Urinary bladder (tissue), 3 donors: ENCODE measurements at regions not wholly inside any gene's neighbourhood (a gene's known extent, or its start where the extent isn't known, plus 50 kb on each side); places are given as distances from the start of the nearest gene placed in this dataset.

ENCODE experiments used
- DNase-seq: peaks from one replicate; pipeline ENCODE4 v3.0.0-alpha.2; 2015; ENCODE audit errors: extremely low spot score
- H3K27ac ChIP-seq: one replicate; pipeline ENCODE4 v1.5.1; 2013; ENCODE audit warnings: low read depth, mild to moderate bottlenecking, moderate library complexity
- H3K36me3 ChIP-seq: one replicate; pipeline ENCODE4 v1.6.1; 2013; ENCODE audit warnings: mild to moderate bottlenecking, moderate library complexity; ENCODE audit not compliant: insufficient read depth
- H3K4me1 ChIP-seq: one replicate; pipeline ENCODE4 v1.6.1; 2013; ENCODE audit warnings: mild to moderate bottlenecking, moderate library complexity; ENCODE audit not compliant: insufficient read depth
- H3K4me3 ChIP-seq: one replicate; pipeline ENCODE4 v1.5.1; 2013; ENCODE audit warnings: low read depth, low read length
- WGBS: extraction: QIAGEN DNeasy Blood & Tissue Kit; methylation state at CpG from one replicate; pipeline ENCODE4 v1.1.7; 2013; 5-methylcytosine and 5-hydroxymethylcytosine counted together
- donor health status: healthy with polysubstance abuse.
- donor health status: healthy.

DNA sequence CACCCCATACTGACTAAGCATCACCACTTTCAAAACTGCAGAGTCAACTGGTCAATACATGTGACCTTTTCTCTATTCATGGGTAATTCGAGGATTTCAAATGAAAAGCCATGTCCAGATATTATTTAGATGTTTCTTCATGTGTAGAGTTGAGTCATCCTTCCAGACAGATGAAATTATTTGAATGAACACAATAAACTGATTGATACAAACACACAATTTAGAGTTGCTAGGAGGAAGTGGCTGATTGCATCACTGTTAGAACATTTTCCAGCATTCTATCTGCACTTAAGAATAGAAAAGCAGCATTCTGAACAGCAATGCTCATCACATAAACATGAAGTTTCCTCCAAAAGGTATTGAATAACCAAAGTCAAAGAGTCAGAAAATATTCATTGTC is 273.5 kb upstream of the SOX5 start:
- 91% methylated on average over 1 of the region's 1 CpG for WGBS
- H3K27ac ChIP-seq, result no peak overlapping the region
- DNase-seq, result no peak

DNA sequence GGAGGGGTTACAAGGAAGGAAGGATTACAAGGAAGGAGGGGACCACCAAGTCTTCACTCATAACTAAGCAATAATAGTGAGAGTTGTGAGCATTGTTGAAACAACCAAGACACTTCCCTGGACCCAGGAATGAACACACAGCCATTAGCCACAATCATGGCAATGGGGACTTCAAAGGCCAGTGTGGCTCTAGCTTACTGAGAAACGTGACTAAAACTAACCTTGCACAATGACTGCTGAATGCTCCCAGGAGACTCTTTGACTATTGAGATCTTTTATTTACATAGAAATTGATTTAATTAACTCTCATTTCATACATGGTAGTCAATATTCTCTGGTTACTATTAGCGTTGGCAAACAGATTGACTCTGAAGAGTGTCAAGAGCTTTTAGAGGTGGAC is 263.0 kb upstream of the SOX5 start:
- Histone ChIP-seq H3K27ac (no peak overlapping the region), H3K4me1 (no peaks in the 10 kb centered on the region), H3K36me3 (no peaks in the 10 kb centered on the region), H3K4me3 (no peak overlapping the region)
- DNase-seq, result no peak
- WGBS, result 94% methylated on average over 2 of the region's 2 CpGs

More for the DNA sequence above, 273.5 kb upstream of the SOX5 start:
- Histone ChIP-seq H3K4me3 (no peak overlapping the region), H3K36me3 (no peaks in the 10 kb centered on the region), H3K4me1 (peaks cover 1% of the 10 kb centered on the region)

DNA sequence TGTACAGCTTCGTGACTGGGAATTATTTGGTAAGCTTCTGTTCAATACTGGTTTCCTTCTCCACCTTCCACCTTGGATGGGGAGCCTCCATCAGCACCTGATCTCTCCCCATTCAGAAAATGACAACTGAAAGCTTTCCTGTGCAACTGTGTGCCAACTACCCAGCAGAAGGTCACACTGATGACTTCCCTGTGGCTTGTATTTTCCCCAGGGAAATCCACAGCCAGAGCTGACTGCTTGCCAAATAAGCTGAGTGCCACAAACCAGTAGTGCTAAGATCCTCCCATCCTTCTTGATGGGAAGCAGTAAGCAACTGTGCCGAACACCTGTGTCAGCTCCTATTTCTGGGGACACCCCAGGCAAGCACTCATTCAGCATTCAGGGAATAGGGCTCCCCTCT is 257.2 kb upstream of the SOX5 start:
- WGBS, result 89% methylated on average over 2 of the region's 2 CpGs
- Histone ChIP-seq H3K4me3 (no peak overlapping the region), H3K27ac (no peak overlapping the region), H3K4me1 (no peaks in the 10 kb centered on the region), H3K36me3 (no peaks in the 10 kb centered on the region)
- DNase-seq, result no peak

DNA sequence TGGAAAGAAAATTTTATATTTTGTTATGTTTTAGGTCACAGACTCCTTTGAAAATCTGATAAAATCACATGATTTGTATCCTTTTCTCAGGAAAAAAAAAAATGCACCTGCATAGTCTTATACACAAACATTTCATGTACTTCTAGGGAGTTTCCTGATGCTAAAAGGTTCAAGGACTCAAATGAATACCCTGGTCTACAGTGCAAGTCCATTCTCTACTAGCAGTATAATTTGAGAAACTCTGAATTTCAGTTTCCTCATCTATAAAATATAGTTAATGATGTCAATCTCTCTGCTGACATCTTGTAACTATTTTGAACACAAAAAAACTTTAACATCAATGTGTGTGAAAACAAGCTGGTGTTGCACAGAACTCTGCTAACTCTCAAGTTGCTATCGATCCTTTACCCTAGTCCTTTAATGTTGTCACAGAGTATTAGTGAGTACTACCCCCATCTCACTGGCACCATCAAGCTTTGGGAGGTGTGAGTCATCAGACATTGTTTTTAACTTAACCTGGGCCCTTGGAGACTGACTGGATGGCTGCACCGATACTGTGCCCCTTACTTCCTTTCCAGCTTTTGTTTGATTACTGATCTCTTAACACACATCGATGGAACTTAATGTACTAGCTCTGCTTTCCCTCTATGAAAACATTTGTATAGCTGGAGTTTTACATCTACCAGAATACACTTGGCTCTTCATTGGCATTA is 251.9 kb upstream of the SOX5 start:
- Histone ChIP-seq H3K4me1 (no peaks in the 10 kb centered on the region), H3K27ac (no peak overlapping the region), H3K4me3 (no peak overlapping the region), H3K36me3 (no peaks in the 10 kb centered on the region)
- 85% methylated on average over 3 of the region's 3 CpGs for WGBS
- DNase-seq, result no peak

DNA sequence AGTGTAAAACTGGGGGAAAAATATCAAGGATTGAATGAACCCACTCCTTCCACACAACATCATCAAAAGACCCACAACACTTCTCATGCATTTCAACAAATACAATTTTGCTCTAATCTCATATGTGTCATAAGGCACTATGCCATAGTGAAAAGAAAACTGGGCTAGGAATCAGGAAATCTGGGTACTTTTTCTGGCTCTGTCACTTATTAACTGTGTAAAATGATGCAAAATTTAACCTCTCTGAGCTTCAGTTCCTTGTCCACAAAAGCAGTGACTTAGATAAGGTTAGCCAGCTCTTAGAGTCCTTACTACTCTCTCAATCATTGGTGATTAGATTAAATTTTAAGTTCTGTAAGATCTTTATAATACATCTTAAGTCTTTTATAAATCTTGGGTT is 250.5 kb upstream of the SOX5 start:
- H3K36me3 ChIP-seq, result no peaks in the 10 kb centered on the region
- no peak for DNase-seq

DNA sequence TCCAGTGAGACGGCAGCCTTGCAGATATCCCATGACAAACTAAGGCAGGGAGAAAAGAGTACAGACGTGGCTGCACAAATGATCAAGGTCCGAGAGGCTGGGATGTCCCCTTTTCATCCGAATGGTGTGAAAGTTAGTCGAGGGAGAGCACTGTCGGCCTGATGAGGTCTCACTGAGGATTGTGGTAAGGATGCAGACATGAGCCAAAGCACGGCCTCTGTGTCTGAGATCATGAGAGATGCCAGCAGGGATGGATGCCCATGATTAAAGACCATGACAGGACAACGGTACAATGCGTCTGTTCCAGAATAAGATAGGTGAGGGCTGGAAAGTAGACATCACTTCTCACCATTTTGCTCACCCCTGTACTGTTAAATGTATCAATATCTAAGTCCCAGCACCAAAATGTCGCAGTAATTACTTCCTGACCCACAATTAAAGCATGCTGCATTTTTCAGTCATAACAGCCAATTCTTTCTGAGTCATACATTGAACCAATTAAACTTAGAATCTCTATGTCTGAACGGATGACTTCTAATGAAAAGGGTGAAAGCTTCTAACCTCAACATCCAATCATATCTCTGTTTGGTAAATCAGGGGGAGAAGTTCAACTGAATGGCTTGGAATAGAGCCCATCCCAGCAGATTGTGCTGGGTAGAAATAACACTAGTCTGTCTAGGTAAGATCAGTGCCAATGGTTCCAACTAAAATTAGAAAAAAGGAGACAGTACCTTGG is 249.6 kb upstream of the SOX5 start:
- Histone ChIP-seq H3K4me3 (no peak overlapping the region), H3K4me1 (no peaks in the 10 kb centered on the region), H3K27ac (no peak overlapping the region), H3K36me3 (no peaks in the 10 kb centered on the region)
- DNase-seq, result no peak
- 84% methylated on average over 11 of the region's 11 CpGs for WGBS

More for the DNA sequence above, 250.5 kb upstream of the SOX5 start:
- Histone ChIP-seq H3K4me1 (no peaks in the 10 kb centered on the region), H3K4me3 (no peak overlapping the region), H3K27ac (no peak overlapping the region)

DNA sequence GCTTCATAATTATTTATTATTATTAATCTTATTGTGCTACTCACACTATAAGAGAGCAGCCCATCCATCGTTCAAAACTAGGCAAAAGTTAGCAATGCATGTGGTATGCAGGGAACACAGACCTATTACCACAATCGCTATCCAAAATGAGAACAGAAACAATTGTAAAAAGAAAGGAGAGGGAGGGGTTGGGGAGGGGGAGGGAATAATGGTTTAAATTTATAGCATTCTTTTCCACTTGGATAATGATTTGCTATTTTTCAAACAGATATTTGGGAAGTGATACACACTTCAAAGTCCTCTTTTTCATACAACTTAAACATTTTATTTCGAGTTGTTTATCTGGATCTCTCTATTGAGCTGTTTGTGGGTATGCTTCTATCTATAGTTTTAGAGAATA is 248.6 kb upstream of the SOX5 start:
- H3K4me1 ChIP-seq, result no peaks in the 10 kb centered on the region
- no peaks in the 10 kb centered on the region for H3K36me3 ChIP-seq
- no peak for DNase-seq
- H3K4me3 ChIP-seq, result no peak overlapping the region
- 58% methylated on average over 3 of the region's 3 CpGs for WGBS
- no peak overlapping the region for H3K27ac ChIP-seq

DNA sequence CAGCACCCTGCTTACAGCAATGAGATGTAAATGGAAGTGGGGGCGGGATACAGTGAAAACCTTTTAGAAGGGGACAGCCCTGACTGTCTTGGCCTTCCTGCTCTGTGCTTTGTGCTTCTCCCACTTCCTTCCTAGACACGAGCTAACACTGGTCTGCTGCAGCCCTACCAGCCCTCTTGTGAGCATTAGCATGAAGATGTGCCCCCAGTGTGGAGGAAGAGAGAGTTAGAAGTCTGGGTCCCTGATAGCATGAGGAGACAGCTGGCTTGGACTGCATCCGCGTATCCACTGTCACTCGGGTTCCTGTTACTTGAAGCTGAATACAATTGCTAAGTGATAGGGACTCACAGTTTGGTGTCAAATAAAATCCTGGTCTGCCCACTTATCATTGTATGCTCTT is 248.1 kb upstream of the SOX5 start:
- 69% methylated on average over 5 of the region's 5 CpGs for WGBS
- Histone ChIP-seq H3K36me3 (no peaks in the 10 kb centered on the region), H3K4me1 (no peaks in the 10 kb centered on the region), H3K4me3 (no peak overlapping the region), H3K27ac (no peak overlapping the region)
- DNase-seq, result no peak

DNA sequence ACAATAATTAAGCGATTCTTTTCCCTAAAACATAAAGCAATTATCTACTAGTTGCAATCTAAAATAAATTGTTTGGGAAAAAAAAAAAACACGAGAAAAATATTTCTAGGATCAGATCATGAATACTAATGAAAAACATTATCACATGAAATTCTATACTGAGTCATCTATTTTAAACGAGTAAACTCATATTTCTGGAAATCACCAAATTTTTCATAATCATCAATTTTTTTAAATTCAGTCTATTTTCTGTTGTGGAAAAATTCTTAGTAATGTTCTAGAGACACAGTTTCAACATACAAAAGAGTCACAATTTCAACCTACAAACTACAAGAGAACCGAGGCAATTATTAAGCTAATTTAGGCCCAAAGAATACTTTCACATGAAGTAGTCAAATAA is 245.6 kb upstream of the SOX5 start:
- Histone ChIP-seq H3K27ac (no peak overlapping the region), H3K4me1 (no peaks in the 10 kb centered on the region), H3K36me3 (no peaks in the 10 kb centered on the region), H3K4me3 (no peak overlapping the region)
- WGBS, result 93% methylated on average over 4 of the region's 4 CpGs
- no peak for DNase-seq

DNA sequence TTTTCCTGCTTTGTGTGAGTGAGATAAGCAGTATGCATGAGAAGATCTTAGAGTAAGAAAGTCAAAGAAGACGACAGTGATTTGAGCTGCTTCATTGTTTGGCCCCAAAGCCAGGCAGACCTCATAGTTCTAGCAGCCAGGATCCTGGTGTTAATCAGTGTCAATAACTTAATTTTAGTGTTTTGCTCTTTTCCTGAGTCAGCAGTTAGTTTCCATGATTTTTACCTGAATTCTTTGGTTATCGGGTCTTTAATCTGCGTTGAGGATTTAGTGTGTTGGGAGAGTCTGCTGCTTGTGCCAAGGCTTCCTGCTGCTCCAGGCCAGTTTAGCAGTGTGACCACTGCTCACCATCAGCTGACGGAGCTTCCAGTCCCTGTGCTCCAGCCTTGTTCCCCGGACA is 241.6 kb upstream of the SOX5 start:
- Histone ChIP-seq H3K27ac (no peak overlapping the region), H3K36me3 (no peaks in the 10 kb centered on the region), H3K4me3 (no peak overlapping the region), H3K4me1 (no peaks in the 10 kb centered on the region)
- WGBS, result 87% methylated on average over 5 of the region's 5 CpGs
- no peak for DNase-seq

DNA sequence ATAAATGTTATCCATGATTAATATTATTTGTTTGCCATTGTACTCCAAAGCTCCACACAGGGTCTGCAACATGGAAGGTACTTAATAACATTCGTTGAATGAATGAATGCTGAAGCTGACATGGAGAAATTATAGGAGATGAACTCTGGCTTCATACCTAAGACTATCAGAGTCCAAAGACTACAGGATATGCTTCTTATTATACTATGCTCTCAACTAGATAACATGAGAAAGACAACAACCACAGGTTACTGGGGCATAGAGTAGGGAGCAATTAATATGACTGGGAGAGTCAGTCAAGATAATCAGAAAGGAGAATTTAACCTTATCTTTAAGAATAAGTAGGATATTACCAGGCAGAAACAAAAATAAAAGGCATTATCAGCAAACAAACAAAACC is 236.3 kb upstream of the SOX5 start:
- H3K4me1 ChIP-seq, result no peaks in the 10 kb centered on the region
- no peaks in the 10 kb centered on the region for H3K36me3 ChIP-seq
- no peak overlapping the region for H3K27ac ChIP-seq
- no peak overlapping the region for H3K4me3 ChIP-seq
- WGBS, result 93% methylated on average over 1 of the region's 1 CpG
- no peak for DNase-seq

DNA sequence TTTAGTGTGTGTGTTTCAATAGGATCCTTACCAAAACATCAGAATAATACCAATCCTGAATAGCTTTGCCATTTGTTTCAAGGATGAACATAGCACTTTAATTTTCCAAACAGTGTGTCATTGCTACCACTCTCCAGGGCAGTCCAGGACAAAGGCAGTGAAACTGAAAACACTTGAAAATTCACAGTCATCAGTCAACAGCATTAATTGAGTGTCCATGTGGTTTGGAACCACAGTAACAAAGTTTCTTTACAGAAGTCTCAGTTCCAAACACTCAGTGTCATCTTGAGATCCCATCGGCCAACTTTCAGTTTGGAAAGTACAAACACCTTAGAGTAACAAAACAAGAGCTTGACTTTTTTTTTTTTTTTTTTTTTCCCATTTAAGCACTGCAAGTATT is 228.4 kb upstream of the SOX5 start:
- H3K27ac ChIP-seq, result no peak overlapping the region
- DNase-seq, result no peak
- H3K36me3 ChIP-seq, result no peaks in the 10 kb centered on the region
- H3K4me1 ChIP-seq, result no peaks in the 10 kb centered on the region
- H3K4me3 ChIP-seq, result no peak overlapping the region
- WGBS, result 96% methylated on average over 1 of the region's 1 CpG

DNA sequence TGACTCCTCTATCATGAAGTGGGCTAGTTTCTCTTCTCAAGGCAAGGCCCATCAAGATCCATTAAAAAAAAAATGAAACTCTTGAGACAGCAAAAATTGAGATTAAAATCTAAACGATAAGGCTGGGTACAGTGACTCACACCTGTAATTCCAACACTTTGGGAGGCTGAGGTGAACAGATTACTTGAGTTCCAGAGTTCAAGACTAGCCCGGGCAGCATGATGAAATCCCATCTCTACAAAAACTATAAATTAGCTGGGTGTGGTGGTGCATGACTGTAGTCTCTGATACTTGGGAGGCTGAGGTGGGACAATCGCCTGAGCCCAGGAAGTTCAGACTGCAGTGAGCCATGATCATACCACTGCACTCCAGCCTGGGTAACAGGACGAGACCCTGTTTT is 226.5 kb upstream of the SOX5 start:
- H3K36me3 ChIP-seq, result no peaks in the 10 kb centered on the region
- H3K4me1 ChIP-seq, result no peaks in the 10 kb centered on the region
- H3K27ac ChIP-seq, result no peak overlapping the region
- 83% methylated on average over 4 of the region's 4 CpGs for WGBS
- H3K4me3 ChIP-seq, result no peak overlapping the region
- no peak for DNase-seq

DNA sequence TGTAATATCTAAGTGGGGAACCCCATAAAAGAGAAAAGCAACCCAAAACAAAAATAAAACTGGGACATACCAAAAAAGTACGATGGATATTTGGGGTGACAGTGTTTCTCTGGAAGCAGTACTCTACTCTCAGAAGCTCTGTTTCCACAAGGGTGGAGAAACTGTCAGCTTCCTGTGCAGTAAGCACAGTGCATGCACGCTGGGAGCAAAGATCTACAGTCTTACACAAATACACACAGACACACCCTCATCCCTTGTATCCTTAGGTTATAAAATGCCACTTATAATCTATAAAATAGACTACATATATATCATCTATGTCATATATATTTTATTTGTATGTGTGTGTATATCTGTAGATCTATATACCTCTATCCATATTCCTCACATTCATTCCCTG is 225.8 kb upstream of the SOX5 start:
- H3K4me1 ChIP-seq, result no peaks in the 10 kb centered on the region
- no peak overlapping the region for H3K4me3 ChIP-seq
- 82% methylated on average over 2 of the region's 2 CpGs for WGBS
- no peak for DNase-seq
- no peak overlapping the region for H3K27ac ChIP-seq
- no peaks in the 10 kb centered on the region for H3K36me3 ChIP-seq
